HUES6 (cell line): ENCODE measurements at regions not wholly inside any gene's neighbourhood (a gene's known extent, or its start where the extent isn't known, plus 50 kb on each side); places are given as distances from the start of the nearest gene placed in this dataset.

Experiments used
- H3K27ac ChIP-seq: 2 replicates; pipeline ENCODE4 v1.7.0; 2013; ENCODE audit warnings: low read depth, mild to moderate bottlenecking, low read length, inconsistent platforms
- H3K27me3 ChIP-seq: 2 replicates; pipeline ENCODE4 v1.6.1; 2013; ENCODE audit warnings: low read length; ENCODE audit not compliant: control insufficient read depth, insufficient read depth
- H3K36me3 ChIP-seq: 2 replicates; pipeline ENCODE4 v1.6.1; 2013; ENCODE audit warnings: low read length; ENCODE audit not compliant: control insufficient read depth, insufficient read depth
- H3K4me1 ChIP-seq: 2 replicates; pipeline ENCODE4 v1.6.1; 2013; ENCODE audit warnings: low read length; ENCODE audit not compliant: control insufficient read depth, insufficient read depth
- H3K4me3 ChIP-seq: 2 replicates; pipeline ENCODE4 v1.5.1; 2013; ENCODE audit warnings: low read depth, low read length
- H3K9ac ChIP-seq: one replicate; pipeline ENCODE4 v1.6.1; 2013; ENCODE audit warnings: mild to moderate bottlenecking, low read length
- H3K9me3 ChIP-seq: 2 replicates; pipeline ENCODE4 v1.6.1; 2013; ENCODE audit warnings: low read depth, low read length; ENCODE audit not compliant: control insufficient read depth, insufficient read depth

- Histone ChIP-seq H3K4me3 (no peak overlapping the region), H3K36me3 (no peaks in the 10 kb centered on the region), H3K9me3 (no peaks in the 10 kb centered on the region), H3K27ac (no peak overlapping the region), H3K9ac (no peak overlapping the region), H3K4me1 (peaks cover 4% of the 10 kb centered on the region; the same call in 1 of the 2 replicates), H3K27me3 (no peaks in the 10 kb centered on the region)
Measured at GRCh38 chr4:41390661-41391060, 133.9 kb downstream of the UCHL1 start.

GRCh38 chr4:41391271-41391670 lies 134.5 kb downstream of the UCHL1 start:
- Histone ChIP-seq H3K27me3 (no peaks in the 10 kb centered on the region), H3K9me3 (no peaks in the 10 kb centered on the region), H3K36me3 (no peaks in the 10 kb centered on the region), H3K9ac (no peak overlapping the region), H3K4me3 (no peak overlapping the region), H3K4me1 (no peaks in the 10 kb centered on the region), H3K27ac (no peak overlapping the region)

GRCh38 chr4:41394481-41394894 lies 137.8 kb downstream of the UCHL1 start:
- peaks cover 12% of the 10 kb centered on the region for H3K4me1 ChIP-seq
- no peak overlapping the region for H3K4me3 ChIP-seq
- H3K9me3 ChIP-seq, result no peaks in the 10 kb centered on the region
- no peak overlapping the region for H3K27ac ChIP-seq
- no peaks in the 10 kb centered on the region for H3K36me3 ChIP-seq
- H3K9ac ChIP-seq, result no peak overlapping the region
- H3K27me3 ChIP-seq, result no peaks in the 10 kb centered on the region

GRCh38 chr4:41396214-41396613 lies 139.5 kb downstream of the UCHL1 start:
- Histone ChIP-seq H3K27ac (no peak overlapping the region), H3K9me3 (no peaks in the 10 kb centered on the region), H3K27me3 (no peaks in the 10 kb centered on the region), H3K4me1 (peaks cover 12% of the 10 kb centered on the region), H3K36me3 (no peaks in the 10 kb centered on the region), H3K9ac (no peak overlapping the region), H3K4me3 (no peak overlapping the region)

GRCh38 chr4:41396869-41397268 lies 140.1 kb downstream of the UCHL1 start:
- H3K4me1 ChIP-seq, result peaks cover 12% of the 10 kb centered on the region
- no peak overlapping the region for H3K27ac ChIP-seq
- no peak overlapping the region for H3K4me3 ChIP-seq
- H3K9ac ChIP-seq, result no peak overlapping the region
- H3K27me3 ChIP-seq, result no peaks in the 10 kb centered on the region
- no peaks in the 10 kb centered on the region for H3K9me3 ChIP-seq
- H3K36me3 ChIP-seq, result no peaks in the 10 kb centered on the region

GRCh38 chr4:41399231-41399630 lies 138.7 kb upstream of the LIMCH1 start:
- Histone ChIP-seq H3K27me3 (no peaks in the 10 kb centered on the region), H3K27ac (no peak overlapping the region), H3K4me1 (peaks cover 12% of the 10 kb centered on the region), H3K36me3 (no peaks in the 10 kb centered on the region), H3K9ac (no peak overlapping the region), H3K4me3 (no peak overlapping the region), H3K9me3 (no peaks in the 10 kb centered on the region)

- no peak overlapping the region for H3K9ac ChIP-seq
- no peak overlapping the region for H3K27ac ChIP-seq
- H3K9me3 ChIP-seq, result no peaks in the 10 kb centered on the region
- no peaks in the 10 kb centered on the region for H3K27me3 ChIP-seq
- H3K36me3 ChIP-seq, result no peaks in the 10 kb centered on the region
- H3K4me3 ChIP-seq, result no peak overlapping the region
- H3K4me1 ChIP-seq, result peaks cover 12% of the 10 kb centered on the region
Measured at GRCh38 chr4:41400296-41400695, 137.7 kb upstream of the LIMCH1 start.

- no peak overlapping the region for H3K27ac ChIP-seq
- no peak overlapping the region for H3K4me3 ChIP-seq
- no peaks in the 10 kb centered on the region for H3K9me3 ChIP-seq
- H3K36me3 ChIP-seq, result no peaks in the 10 kb centered on the region
- no peak overlapping the region for H3K9ac ChIP-seq
- H3K4me1 ChIP-seq, result no peaks in the 10 kb centered on the region; the same call in 1 of the 2 replicates
- no peaks in the 10 kb centered on the region for H3K27me3 ChIP-seq
Measured at GRCh38 chr4:41405464-41406112, 132.4 kb upstream of the LIMCH1 start.

GRCh38 chr4:41406113-41406516 lies 131.8 kb upstream of the LIMCH1 start:
- Histone ChIP-seq H3K9me3 (no peaks in the 10 kb centered on the region), H3K27me3 (no peaks in the 10 kb centered on the region), H3K4me1 (no peaks in the 10 kb centered on the region; the same call in 1 of the 2 replicates), H3K4me3 (no peak overlapping the region), H3K9ac (no peak overlapping the region), H3K27ac (no peak overlapping the region), H3K36me3 (no peaks in the 10 kb centered on the region)

GRCh38 chr4:41408150-41408549 lies 129.8 kb upstream of the LIMCH1 start:
- Histone ChIP-seq H3K9me3 (no peaks in the 10 kb centered on the region), H3K4me3 (no peak overlapping the region), H3K4me1 (no peaks in the 10 kb centered on the region; the same call in 1 of the 2 replicates), H3K27me3 (no peaks in the 10 kb centered on the region), H3K27ac (no peak overlapping the region), H3K9ac (no peak overlapping the region), H3K36me3 (no peaks in the 10 kb centered on the region)

GRCh38 chr4:41408859-41409593 lies 128.9 kb upstream of the LIMCH1 start:
- Histone ChIP-seq H3K4me3 (no peak overlapping the region), H3K9ac (no peak overlapping the region), H3K27ac (no peak overlapping the region), H3K4me1 (no peaks in the 10 kb centered on the region; the same call in 1 of the 2 replicates), H3K9me3 (no peaks in the 10 kb centered on the region), H3K27me3 (no peaks in the 10 kb centered on the region), H3K36me3 (no peaks in the 10 kb centered on the region)
